OCI-M2 (cell line): ENCODE measurements at regions not wholly inside any gene's neighbourhood (a gene's known extent, or its start where the extent isn't known, plus 50 kb on each side); places are given as distances from the start of the nearest gene placed in this dataset.
"Not testable (repeated sequence)": the region's sequence is repeated elsewhere in the genome, so short reads cannot be mapped to it uniquely, and the experiment has no call there.

Source experiments
- DNase-seq: peaks from one replicate; lab custom pipeline; 2025; ENCODE audit not compliant: unreplicated experiment; lab: John Stamatoyannopoulos, UW

DNA sequence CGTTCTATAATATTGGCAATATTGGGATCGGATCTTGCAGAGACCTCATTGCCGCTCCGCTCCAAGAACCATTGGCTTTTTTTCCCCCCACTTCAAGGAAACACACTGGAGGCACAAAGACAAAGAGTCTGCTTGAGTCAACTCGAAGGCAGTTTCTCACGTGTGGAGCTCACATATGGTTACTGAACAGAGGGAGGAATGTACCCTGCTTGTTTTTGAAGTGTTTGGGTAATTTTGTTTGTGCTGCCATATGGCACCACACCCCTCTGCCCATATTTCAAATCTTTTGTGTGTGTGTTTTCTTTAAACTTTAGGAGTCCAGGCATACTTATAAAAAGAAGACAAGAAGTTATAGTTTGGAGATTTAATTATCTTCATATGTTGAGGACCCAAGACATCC lies 595.9 kb downstream of the DTWD2 start:
- no peak for DNase-seq

DNA sequence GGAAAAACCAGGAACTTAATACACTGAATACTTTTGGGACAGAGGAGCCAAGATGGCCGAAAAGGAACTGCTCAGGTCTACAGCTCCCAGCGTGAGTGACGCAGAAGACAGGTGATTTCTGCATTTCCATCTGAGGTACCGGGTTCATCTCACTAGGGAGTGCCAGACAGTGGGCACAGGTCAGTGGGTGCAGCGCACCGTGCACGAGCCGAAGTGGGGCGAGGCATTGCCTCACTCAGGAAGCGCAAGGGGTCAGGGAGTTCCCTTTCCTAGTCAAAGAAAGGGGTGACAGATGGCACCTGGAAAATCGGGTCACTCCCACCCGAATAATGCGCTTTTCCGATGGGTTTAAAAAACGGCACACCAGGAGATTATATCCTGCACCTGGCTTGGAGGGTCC lies 605.4 kb downstream of the DTWD2 start:
- not testable (repeated sequence) for DNase-seq

GRCh38 chr5:118379470-118379869 lies 608.9 kb downstream of the DTWD2 start:
- no peak for DNase-seq

- no peak for DNase-seq
Observed at GRCh38 chr5:118378959-118379358, 609.4 kb downstream of the DTWD2 start.

- DNase-seq, result no peak
Observed at GRCh38 chr5:118377420-118377819, 610.9 kb downstream of the DTWD2 start.

DNA sequence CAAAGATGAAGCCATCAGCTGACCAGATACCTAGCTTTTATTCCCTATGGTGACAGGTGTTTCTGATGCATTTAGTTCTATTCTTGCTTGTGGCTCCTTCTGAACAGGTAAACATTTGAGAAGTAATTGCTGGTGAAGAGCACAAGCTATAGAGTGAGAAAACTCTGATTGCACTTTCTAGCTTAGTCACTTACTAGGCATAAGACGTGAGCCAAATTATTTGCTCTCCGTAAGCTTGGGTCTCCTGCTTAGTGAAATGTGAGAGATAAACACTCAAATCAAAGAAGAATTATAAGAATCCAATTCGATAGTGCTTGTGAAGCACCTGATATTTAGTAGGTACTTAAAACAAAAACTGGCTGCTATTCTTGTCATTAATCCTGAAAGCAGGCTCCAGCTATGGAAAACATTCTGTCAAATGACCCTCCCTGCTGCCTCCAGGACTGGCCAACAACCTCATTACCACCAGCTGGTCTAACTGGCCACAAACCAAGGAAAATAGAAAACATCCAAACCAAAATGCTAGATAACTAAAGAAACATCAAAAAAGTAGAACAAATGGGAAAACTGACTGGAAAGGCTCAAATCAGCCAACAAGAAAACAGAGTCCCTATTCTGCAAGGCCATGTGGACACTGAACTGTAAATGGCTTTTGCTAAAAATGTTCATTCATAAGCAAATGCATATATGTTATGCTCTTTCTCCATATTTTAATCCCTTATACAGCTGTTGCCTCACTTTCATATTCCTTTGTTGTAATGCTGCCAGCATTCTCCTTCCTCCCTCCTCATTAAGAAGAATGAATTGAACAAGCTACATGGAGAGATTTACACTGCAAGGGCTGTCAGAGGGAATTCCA lies 616.1 kb downstream of the DTWD2 start:
- no peak for DNase-seq

- no peak for DNase-seq
Observed at GRCh38 chr5:118366429-118366828, 621.9 kb downstream of the DTWD2 start.

DNA sequence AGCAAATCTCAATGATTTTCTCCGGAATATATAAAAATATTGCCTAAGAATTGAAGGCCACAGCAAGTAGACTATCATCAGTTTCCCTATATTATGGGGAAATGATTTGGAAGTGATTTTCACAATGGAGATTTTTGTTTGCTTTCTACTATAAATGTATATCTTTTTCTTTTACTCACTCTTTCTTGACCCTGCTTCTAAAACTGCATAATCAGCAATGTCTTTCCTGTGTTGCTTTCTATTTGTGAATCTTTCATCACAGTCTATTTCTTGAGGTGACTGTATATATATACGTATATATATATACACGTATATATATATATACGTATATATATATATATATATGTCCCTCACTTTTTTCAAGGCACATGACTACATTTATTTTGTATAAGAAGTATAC lies 622.6 kb downstream of the DTWD2 start:
- DNase-seq, result no peak

GRCh38 chr5:118354797-118355196 lies 633.5 kb downstream of the DTWD2 start:
- no peak for DNase-seq

DNA sequence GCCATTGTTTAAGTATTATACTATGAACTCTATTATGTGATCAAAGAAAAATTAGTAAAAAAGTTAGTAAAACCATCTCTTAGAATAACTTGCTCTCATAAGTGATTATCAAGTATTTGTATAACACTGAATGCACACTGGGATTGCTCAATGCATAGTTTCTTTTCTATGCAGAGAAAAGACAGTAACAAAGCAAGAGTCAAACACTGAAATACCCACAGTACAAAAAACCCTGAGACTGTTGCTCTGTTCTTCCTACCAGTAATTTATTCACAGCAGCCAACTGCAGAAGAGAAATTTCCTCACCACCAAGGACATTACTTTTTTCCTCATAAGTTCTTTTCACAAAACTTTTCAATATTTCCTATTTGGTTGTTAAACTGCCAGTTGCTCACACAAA lies 634.4 kb downstream of the DTWD2 start:
- no peak for DNase-seq

DNA sequence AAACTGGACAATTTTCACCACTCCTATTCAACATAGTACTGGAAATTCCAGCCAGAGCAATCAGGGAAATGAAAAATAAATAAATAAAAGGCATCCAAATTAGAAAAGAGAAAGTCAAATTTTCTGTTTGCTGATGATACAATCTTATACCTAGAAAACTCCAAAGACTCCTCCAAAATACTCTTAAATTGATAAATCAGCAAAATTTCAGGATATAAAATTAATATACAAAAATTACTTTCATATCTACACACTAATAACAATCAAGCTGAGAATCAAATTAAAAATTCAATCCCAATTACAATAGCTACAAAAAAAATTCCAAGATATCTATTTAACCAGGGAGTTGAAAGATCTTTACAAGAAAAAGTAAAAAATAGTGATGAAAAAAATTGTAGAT lies 651.9 kb downstream of the DTWD2 start:
- DNase-seq, result no peak

DNA sequence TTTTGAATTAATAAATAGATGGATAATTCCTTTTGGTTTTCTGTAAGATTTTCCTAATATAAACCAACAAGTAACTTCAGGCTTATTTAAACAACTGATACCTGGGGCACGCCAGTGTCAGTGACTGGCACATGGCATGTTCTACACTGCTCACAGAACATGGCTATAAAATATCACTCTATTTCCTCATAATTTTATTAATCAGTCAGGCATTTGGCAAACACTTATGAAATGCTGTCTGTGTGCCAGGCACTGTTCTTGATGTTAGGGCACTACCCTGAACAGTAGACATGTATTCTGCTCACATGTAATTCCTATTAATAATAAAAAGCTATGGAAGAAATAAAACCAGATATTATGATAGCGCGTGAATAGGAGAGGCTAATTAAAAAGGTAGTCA lies 661.0 kb downstream of the DTWD2 start:
- DNase-seq, result no peak

- no peak for DNase-seq
Observed at GRCh38 chr5:118326481-118327045, 661.8 kb downstream of the DTWD2 start.

- DNase-seq, result no peak
Observed at GRCh38 chr5:118325931-118326330, 662.4 kb downstream of the DTWD2 start.

- not testable (repeated sequence) for DNase-seq
Observed at GRCh38 chr5:118323723-118324122, 664.6 kb downstream of the DTWD2 start.

DNA sequence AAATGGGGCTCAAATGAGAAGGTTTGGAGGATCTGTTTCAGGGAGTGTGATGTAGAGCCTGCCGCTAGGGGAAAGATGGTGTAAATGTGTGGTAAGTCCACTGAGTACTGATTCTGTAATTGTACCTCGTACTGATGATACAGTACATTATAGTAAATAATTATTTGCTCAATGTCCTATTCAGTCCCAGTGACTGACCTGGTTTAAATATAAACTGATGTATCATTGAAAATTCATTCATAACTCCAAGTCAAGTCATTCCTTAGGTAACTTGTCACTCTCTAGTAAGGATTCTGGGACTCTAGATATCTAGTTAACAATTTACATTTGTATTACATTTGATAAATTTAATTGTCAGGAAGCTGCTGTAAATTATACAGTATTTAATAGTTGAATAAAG lies 667.3 kb downstream of the DTWD2 start:
- DNase-seq, result no peak

- no peak for DNase-seq
Observed at GRCh38 chr5:118320121-118320520, 668.2 kb downstream of the DTWD2 start.

DNA sequence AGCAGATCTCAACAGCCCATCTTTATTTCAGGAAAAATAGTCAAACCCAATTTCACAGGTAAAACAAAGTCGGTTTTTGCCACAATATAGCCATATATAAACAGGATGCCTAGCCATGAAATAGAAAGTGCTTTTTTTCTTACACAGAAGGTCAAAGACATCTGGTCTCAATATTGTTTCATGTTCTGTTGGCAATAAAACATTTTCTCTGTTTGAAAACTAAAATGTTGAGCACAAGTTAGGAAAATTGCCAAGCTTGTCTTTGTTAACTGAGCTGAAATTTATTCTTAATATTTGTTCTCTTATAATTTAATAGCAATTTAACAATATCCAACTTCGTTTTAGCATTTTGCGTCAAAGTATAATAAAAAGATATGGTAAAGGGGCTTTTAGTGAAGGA lies 673.4 kb downstream of the DTWD2 start:
- DNase-seq, result no peak

DNA sequence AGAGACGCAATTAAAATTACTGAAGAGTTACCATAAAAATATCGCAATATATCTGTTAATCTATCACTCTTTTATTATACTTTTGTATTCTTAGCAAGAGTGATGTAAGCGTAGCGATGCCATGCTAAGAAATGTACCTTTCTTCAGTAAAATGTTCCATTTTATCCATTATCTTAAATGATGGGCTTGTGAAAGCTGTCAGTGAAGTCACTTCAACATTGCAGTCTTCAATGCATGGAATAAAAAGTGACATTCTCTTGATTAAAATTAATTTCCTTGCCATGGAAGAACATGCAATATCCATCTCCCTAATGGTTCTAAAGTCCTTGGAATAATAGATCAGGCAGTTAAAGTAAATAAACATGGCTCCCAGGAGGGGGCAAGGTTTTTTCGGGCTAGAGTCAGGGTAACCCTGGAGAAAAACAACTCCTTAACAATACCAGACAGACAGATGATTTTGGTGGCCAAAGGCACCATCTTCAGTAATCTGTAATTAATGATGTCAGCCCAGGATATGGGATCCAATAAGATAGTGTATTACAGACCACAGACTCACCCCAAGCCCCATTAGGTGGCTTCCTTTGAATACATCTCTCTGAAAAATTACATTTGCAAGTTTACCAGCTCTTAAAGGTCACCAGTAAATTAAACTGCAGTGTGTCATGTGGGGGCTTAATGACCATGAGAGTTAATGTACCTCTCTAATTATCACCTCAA lies 677.1 kb downstream of the DTWD2 start:
- no peak for DNase-seq

DNA sequence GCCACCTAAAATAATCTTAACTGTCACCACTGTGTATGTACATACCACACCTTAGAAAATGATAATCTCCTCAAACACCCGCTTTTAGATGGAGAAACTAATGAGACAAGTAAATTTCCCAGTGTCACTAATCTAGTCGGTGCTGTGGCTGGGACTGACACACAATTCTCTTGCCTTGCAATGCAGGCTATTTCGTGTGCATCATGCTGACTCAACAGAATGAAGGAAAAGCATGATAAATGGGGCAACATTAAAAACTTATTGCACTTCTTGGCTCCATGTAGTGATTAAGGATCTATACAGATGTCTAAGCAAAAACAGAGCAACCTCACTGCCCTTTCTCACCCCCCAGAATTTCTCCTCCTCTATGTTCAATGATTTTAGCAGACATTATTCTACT lies 677.9 kb downstream of the DTWD2 start:
- DNase-seq, result no peak

- DNase-seq, result no peak
Observed at GRCh38 chr5:118303296-118303695, 685.1 kb downstream of the DTWD2 start.

DNA sequence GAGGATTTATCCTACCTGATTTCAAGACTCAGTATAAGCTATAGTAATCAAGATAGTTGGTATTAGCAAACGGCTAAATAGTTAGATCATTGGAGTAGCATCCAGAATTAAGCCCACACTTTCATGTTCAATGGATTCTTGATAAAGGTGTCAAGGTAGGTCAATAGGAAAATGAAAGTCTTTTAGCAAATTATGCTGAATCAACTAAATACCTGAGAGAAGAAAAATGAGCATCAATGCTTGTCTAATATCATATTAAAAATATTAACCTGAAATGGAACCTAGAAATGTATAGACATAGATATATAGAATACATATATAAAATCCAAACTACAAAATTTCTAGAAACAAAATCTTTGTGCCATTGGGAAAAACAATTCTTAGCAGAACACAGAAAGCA lies 685.6 kb downstream of the DTWD2 start:
- DNase-seq, result no peak
